GM21526 (cell line): ENCODE measurements at regions not wholly inside any gene's neighbourhood (a gene's known extent, or its start where the extent isn't known, plus 50 kb on each side); places are given as distances from the start of the nearest gene placed in this dataset.
"Not testable (repeated sequence)": the region's sequence is repeated elsewhere in the genome, so short reads cannot be mapped to it uniquely, and the experiment has no call there.

Experiments used
- ATAC-seq: cut with Tn5 transposase; IDR thresholded peaks from one replicate; pipeline ENCODE4 v1.9.1; 2021; ENCODE audit warnings: moderate library complexity; ENCODE audit not compliant: unreplicated experiment, low FRiP score

DNA sequence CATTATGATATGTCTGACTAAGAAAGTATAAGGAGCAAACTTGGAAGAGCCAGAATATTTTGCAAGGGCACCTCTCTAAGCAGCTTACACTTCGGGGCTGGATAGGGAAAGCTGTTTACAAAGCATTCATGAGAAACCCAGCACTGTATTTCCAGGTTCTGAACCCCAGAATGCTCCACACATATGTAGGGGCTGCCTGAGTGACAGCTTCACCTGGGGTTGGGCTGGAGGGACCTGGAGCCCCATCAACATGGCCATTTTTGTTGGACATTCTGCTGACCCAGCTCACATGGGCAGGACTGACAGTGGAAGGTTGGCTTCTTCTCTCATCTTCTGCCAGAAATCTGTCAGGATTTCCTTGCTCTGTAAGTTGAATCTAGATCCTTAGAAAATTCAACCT, 197.1 kb upstream of the SSTR4 start:
- no peak for ATAC-seq

DNA sequence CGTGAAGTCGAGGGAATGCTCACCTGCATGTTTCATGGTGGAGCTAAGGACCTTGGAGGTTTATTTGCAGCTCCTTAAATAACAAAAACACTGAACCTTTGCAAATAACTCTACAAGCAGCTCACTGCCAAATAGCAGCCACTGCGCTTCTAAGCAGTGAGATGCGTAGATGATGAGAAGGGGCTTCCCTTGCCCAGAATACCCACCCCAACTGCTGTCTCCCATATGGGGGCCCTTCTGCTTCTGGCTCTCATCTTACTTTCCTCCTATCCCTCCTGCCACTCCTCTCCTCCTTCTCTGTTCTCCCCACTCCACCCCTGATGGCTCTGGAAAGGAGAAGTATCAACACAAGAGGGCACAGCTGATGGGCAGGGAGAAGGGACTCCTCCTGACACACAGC, 193.3 kb upstream of the SSTR4 start:
- ATAC-seq = no peak

DNA sequence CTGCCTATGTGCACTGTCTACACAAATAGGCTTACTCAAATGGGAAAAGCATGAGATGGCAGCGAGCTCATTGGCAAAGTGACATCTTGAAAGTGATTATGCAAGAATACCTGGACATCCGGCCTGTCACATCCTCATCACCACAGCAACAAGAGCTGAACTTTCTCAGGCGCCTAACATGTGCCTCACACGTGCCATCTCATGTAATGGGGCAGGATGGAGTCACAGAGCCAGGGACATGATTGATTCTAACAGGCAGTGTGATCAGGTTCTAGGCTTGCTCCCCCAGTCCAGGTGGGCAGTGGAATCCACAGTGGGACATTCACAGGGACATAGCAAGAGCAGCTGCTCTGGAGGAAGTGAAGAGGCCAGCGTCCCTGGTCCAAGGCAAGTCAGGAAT, 192.3 kb upstream of the SSTR4 start:
- ATAC-seq = no peak

DNA sequence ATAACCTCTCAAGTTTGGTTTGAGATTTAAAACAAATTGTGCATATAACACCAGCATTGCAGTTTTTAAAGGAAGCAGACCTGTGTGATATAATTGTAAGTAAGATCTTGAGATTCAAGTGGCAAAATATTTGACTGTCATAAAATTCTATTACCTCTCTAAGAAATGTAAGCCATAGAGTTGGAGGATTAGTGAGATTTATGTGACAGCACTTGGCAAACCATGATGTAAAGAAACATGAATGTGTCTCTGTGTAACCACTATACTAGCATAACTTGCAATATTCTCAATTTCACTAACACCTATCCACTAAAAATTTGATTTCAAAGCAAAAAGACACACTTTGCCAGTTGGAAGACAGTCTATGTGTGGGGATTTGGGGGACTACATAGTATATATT, 190.2 kb upstream of the SSTR4 start:
- ATAC-seq = no peak

DNA sequence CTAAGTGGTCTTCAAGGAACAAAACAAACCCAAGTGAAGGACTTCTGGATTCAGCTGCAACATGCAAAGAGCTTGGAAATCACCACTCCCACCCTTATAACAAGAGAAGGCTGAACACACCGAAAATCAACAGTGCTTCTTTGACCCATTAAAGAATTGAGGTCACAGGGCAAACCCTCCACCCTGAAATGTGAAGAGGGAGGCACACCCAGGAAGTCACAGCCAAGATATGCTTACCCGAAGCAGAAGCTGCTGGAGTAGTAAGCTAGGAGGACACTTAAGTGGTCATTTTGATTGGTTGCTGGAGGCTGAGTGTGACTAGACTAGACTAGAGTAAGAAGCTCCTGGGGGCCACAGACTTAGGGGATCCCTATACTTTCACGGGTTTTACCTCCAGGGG, 188.2 kb upstream of the SSTR4 start:
- no peak for ATAC-seq

DNA sequence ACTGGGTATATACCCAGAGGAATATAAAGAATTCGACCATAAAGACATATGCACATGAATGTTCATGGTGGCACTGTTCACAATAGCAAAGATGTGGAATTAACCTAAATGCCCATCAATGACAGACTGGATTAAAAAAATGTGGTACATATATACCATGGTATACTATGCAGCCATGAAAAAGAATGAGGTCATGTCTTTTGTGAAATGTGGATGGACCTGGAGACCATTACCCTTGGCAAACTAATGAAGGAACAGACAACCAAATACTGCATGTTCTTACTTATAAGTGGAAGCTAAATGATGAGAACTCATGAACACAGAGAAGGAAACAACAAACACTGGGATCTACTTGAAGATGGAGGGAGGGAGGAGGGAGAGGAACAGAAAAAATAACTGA, 186.7 kb upstream of the SSTR4 start:
- ATAC-seq = no peak

DNA sequence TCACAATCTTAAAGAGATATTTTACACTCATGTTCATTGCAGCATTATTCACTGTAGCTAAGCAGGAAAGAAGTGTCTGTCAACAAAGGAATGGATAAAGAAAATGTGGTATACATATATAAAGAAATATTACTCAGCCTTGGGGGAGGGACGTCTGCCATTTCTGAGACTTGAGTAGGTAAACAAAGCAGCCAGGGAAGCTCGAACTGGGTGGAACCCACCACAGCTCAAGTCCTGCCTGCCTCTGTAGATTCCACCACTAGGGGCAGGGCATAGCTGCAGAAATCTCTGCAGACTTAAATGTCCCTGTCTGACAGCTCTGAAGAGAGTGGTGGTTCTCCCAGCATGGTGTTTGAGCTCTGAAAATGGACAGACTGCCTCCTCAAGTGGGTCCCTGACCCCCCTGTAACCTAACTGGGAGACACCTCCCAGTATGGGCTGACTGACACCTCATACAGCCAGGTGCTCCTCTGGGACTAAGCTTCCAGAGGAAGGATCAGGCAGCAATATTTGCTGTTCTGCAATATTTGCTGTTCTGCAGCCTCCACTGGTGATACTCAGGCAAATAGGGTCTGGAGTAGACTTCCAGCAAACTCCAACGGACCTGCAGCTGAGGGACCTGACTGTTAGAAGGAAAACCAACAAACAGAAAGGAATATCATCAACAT, 183.3 kb upstream of the SSTR4 start:
- ATAC-seq = not testable (repeated sequence)

DNA sequence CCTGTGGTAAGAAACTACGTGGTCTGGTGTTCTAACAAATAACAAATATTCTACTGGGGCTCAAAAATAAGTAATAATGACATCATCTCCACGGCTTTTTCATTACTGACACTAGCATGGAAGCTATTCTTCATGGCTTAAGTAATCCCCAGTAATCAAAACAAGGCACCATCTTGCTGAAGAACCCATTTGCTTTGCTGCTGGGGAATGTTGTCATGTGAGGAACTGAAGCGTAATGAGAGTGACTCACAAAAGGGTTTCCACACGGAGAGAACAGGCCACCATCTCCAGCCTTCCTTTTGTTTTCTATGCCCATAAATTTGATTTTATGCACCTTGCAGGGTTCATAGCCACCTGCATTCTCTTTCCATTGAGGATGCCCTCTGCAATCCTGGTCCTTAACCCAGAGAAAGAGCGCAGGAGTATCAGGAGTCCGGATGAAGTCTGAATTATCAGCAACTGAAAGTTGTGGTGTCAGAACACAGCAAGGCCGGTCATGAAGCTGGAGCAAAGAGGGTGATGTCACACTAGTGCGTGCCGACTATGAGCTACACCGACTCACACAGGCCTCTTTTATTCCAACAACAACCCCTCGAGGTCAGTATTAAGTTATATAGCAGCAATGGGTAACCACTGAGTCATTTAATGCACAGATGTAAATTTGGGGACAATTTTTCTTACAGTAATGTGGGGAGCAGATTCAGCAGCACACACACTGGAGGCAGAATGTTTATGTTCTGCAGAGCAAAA, 173.7 kb upstream of the SSTR4 start:
- ATAC-seq = no peak

DNA sequence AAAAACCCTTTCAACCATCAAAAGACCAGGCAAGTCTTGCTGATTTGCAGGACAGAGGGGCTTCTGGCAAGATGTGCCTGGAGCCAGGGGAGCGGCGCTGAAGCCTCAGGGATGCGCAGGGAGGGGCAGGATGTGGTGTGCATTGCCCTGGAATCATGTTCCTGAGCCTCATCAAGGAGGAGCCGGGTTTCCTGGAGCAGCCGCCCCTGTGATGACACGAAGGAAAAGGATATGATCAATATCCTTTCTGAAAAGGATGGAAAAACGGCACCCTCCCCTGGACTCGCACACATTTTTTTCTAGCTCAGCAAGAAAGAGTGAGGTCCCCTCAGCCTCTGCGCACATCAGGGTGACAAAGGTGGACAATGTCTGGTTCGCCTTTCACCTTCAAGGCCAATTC, 173.1 kb upstream of the SSTR4 start:
- ATAC-seq = no peak

DNA sequence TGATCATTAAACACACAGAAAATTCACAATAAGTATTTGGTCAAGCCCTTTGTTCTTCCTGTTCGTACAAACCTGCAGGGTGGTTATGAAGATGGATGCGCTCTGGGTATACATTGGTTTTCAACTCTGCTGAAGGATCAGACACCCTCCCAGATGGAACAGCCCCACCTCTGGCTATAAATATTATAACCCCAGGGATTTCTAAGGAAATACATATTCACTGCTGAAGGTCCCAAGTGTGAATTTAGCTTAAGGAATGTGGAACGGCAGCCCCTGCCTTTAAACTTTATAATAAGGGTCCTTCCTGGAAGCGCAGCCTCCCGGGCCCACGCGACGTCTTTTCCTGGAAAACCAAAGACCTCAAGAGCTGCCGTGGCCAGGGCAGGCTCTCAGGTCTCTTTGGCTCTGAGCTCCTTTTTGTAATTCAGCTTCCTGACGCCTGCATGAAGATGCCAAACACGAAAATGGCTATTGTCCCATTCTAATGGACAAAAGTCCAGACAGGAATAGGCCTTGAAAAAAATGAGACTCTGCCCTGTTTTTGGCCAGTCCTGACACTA, 172.4 kb upstream of the SSTR4 start:
- ATAC-seq = no peak

DNA sequence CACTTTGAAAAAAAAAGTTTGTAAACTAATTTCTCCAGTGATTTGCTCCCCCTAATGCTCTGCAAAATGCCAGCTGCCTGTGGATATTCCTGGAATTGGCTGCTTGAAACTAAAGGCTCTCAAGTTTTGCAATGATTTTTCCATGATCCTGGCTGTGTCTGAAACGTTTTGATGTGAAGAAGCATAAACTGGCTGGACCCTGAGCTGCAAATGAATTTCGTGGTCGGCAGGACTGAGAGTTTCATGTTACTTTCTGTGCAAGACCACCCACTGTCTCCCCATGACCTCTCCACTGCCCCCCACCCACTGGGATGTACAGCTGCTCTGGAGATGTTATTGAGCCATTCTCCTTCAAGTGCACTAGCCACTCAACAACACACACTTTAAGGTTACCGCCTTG, 171.3 kb upstream of the SSTR4 start:
- ATAC-seq = no peak

DNA sequence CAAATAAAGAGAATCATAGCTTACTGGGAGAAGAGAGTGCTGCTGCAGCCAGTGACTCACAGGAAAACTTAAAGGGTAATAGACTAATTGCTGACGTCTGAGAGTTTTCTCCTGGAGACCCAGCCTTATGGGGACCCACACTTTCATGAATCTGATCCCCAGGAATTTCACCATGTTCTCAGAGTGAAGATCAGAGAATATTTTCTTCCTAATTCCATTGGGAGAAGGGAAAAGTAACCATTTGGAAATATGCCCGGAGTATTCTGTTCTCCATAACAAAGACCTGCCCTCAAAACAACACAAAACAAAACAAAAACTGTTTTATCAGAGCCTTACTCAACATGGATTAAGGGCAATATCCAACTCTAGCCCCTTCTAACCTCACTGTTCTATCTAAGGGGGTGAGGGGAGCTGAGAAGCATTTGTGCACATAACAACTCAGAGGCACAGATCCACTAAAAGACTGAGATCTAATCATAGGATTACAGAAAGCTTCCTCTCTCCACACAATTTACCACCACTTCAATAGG, 168.2 kb upstream of the SSTR4 start:
- ATAC-seq = no peak

DNA sequence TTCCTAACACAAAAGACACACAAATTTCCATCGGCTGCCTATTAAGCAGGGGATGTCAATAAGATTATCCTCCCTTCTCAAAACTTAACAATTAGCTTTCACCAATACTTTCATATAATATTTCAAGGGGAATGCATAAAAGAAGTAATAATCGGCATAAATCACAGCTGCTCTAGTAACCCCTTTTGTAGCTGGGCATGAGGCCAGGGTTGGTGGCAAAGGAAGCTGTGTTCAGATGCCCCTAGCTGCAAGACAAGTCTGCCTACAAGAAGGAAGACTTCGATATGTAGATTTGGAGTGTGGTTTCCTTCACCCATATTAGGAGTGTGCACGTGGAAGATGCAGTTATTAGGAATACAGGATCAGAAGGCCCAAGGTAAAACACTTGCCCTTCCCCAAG, 156.9 kb upstream of the SSTR4 start:
- ATAC-seq = no peak

DNA sequence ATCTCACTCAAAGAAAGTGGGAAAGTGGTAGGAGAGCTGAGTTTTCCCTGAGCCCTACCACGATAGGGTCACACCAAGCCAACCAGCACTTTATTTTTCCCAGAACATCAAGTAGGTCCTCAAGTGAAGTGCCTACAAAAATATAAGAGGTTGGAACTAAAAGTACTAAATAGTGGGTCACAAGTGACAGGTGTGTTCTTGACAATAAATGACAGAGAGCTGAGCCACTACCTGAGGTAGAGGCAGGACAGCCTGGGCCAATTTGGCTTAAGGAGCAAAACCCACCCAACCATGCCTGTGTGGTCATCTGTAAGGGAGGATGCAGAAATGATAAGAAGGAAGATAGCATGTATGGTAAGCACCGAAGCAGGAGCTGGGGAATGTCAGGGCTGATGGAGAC, 154.8 kb upstream of the SSTR4 start:
- no peak for ATAC-seq

DNA sequence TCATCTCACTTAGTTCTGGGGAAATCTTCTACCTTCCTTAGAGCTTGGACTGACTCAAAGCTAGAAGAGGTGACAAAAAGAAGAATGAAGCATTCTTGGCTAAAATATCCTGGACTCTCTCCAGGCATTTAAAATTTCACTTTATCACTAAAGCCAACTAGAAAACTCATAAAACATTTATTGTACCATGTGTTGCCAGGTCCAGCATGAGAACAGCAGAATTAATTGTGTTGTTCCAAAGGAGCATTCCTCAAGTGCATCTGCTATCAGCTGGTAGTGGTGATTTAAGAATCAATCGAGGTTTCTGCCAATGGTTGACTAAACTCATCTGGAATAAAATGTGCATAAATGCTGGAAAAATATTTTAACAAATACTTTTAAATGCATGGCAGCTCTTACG, 147.3 kb upstream of the SSTR4 start:
- ATAC-seq = no peak

DNA sequence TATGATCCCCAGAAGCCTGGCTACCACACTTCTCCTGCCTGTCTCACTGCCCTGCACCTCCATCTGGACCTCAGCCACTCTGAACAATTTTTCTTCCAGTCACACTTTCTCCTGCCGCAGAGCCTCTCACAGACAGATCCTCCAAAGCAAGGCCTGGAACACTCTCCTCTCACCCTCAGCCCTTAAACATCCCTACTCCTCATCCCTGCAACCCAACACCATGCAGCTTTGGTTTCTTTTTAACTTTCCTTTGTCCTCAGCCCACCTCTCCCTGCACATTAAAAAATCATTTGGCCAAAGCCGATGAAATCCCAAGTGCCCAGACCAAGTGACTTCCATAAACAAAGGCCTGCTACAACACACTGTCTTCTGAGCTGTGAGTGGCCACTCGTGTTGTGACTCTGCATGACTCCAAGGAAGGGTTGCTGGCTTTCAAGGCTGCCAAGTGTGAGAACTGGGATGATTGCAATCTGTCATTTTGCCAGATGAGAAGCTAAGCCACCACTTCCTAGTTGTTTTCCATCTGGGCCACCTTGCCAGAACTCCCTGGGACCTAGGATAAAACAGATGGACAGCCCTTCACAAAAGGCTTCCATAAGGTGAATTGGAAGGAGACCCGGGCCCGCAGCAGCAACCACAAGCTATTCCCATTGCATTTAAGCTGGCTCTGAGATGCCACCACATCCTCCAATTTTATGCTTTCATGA, 144.4 kb upstream of the SSTR4 start:
- no peak for ATAC-seq

DNA sequence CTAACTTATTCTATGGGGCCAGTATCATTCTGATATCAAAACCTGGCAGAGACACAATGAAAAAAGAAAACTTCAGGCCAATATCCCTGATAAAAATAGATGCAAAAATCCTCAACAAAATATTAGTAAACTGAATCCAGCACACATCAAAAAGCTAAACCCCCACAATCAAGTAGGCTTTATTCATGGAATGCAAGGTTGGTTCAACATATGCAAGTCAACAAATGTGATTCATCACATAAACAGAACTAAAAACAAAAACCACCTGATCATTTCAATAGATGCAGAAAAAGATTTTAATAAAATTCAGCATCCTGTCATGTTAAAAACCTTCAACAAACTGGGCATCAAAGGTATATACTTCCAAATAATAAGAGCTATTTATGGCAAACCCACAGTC, 133.9 kb upstream of the SSTR4 start:
- ATAC-seq = no peak

DNA sequence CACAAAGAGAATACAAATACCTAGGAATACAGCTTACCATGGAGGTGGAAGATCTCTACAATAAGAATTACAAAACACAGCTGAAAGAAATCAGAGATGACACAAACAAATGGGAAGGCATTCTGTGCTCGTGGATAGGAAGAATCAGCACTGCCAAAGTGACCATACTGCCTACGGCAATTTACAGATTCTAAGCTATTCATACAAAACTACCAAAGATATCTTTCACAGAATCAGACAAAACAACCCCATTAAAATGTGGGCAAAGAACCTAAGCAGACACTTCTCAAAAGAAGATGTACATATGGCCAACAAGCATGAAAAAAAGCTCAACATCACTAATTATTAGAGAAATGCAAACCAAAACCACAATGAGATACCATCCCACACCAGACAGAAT, 133.2 kb upstream of the SSTR4 start:
- no peak for ATAC-seq

DNA sequence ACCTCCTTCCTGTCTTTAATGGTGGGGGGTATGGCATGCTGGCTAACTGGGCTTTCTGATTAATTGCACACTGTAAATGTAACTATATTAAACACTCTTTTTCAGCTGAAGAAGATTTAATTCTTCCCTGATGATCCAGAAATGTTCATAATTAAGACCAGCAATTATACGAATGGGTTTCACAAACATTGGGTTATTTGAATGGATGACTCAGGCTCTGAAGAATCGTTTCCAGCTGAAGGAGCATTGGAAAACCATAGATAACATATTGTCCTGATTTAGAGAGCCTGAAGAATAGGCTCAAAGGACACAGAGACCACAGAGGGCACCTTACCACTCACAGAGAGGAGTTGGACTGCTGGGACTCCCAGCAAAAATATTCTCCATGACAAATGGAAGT, 130.7 kb upstream of the SSTR4 start:
- no peak for ATAC-seq

DNA sequence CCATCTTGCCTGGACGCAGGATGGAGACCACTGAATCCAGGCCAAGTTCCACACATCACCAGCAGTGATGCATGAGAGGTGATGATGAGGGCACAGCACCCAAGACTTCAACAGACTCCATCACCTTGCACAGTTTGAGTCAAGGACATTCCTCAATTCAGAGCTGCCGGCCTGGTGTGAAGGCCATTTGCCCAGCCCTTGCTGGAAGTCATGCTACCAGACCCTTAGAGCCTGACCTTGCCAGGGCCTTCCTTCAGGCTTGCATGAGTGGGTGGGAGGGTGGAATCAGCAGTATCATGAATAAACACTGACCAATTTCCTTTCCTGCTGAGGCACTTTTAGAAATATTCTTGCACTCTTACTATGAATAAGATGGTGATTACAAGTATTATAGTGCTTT, 130.2 kb upstream of the SSTR4 start:
- no peak for ATAC-seq

DNA sequence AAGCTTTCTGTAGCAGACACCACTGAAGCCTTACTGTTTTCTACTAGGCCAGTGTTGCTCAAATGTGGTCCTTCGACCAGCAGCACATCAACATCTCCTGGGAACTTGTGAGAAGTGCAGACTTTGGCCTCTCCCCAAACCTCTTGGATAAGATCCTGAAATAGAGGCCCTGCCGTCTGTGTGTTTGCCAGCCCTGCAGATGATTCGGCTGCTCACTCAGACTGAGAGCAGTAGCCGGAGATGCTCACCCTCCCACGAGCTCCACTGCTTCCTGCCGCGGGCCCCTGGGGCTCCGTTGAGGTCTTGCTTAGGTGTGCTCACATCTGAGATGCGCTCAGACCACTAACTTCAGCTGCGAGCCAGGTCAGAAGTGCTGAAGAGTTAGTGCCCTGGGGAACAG, 129.5 kb upstream of the SSTR4 start:
- no peak for ATAC-seq
